Hepatocyte (in vitro differentiated cells): ENCODE measurements at regions not wholly inside any gene's neighbourhood (a gene's known extent, or its start where the extent isn't known, plus 50 kb on each side); places are given as distances from the start of the nearest gene placed in this dataset.

Experiments used
- EZH2 ChIP-seq: fragments of 200-600 bp; sonication (generic); IDR thresholded peaks from 2 replicates; pipeline ENCODE4 v1.6.1; 2016; ENCODE audit warnings: antibody characterized with exemption, mild to moderate bottlenecking, borderline replicate concordance
- TF ChIP-seq, protein P1 (sequence below): fragments of 200-600 bp; sonication (generic); IDR thresholded peaks from 2 replicates; pipeline ENCODE4 v1.5.1; 2016; ENCODE audit warnings: antibody characterized with exemption, mild to moderate bottlenecking; ENCODE audit not compliant: poor library complexity

GRCh38 chr18:42533616-42534015 is 578.6 kb downstream of the PIK3C3 start:
- TF ChIP-seq, protein P1, sequence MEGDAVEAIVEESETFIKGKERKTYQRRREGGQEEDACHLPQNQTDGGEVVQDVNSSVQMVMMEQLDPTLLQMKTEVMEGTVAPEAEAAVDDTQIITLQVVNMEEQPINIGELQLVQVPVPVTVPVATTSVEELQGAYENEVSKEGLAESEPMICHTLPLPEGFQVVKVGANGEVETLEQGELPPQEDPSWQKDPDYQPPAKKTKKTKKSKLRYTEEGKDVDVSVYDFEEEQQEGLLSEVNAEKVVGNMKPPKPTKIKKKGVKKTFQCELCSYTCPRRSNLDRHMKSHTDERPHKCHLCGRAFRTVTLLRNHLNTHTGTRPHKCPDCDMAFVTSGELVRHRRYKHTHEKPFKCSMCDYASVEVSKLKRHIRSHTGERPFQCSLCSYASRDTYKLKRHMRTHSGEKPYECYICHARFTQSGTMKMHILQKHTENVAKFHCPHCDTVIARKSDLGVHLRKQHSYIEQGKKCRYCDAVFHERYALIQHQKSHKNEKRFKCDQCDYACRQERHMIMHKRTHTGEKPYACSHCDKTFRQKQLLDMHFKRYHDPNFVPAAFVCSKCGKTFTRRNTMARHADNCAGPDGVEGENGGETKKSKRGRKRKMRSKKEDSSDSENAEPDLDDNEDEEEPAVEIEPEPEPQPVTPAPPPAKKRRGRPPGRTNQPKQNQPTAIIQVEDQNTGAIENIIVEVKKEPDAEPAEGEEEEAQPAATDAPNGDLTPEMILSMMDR = no peak
- TF ChIP-seq EZH2 = no peak
